GM18951 (cell line): ENCODE measurements at regions not wholly inside any gene's neighbourhood (a gene's known extent, or its start where the extent isn't known, plus 50 kb on each side); places are given as distances from the start of the nearest gene placed in this dataset.
"Not testable (repeated sequence)": the region's sequence is repeated elsewhere in the genome, so short reads cannot be mapped to it uniquely, and the experiment has no call there.

Experiments
- POLR2A ChIP-seq: IDR thresholded peaks from 4 replicates; pipeline ENCODE4 v1.6.1; 2011; ENCODE audit warnings: mild to moderate bottlenecking; ENCODE audit not compliant: insufficient read length, insufficient read depth; ENCODE audit errors: extremely low read depth
- in situ Hi-C: fragments of 300-500 bp; cut with MboI; formaldehyde crosslinking; loops from one replicate; pipeline ENCODE4 v1.12.0; 2022; ENCODE audit warnings: low sequenced_read_pairs, mixed read lengths, inconsistent platforms; ENCODE audit not compliant: unreplicated experiment

DNA sequence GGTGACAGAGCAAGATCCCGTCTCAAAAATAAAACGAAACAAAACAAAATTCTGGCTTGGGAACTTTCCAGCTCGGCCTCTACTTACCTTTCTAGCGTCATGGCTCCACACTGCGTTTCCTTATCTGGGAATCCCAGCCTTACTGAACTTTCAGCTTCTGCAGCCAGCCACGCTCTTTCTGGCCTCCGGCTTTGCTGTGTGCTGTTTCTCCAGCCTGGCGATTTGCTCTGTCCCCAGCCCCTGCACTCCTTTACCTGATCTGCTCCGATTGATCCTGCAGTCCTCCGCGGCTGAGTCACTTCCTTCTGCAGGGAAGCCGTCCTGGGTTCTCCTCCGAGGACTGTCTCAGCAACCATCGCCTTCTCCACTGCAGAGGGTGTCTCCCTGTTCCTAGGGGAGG is 71.0 kb upstream of the FAM171A1 start:
- in situ Hi-C loops: loop anchor here (25.0 kb wide), 1 partner anchor 295 kb away; no protein-coding TSS in a partner anchor
- no peak for TF ChIP-seq POLR2A

DNA sequence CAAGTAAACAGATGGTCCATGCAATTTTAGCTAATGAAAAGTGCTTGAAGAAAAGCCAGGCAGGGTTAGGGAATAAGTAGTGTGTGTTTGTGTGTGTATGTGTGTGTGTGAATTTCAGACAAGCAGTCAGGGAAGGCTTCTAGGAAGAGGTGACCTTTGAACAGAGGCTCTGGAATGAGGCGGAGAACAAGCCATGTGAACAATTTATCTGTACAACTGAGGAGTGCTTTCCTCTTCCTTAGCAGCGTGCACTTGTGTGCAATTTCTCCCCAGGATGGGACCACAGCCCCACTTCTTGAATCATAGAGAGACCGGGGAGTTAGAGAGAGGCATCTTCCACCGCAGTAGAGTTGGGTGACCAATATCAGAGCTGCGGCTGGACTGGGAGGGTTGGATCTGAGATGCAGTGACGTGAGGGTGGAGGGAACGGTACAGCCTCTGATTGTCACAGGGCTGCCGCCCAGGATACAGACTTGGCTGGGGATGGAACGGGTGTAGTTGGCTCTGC is 69.2 kb upstream of the FAM171A1 start:
- TF ChIP-seq POLR2A: no peak
- in situ Hi-C loops: loop anchor here (25.0 kb wide), 1 partner anchor 297 kb away; no protein-coding TSS in a partner anchor

DNA sequence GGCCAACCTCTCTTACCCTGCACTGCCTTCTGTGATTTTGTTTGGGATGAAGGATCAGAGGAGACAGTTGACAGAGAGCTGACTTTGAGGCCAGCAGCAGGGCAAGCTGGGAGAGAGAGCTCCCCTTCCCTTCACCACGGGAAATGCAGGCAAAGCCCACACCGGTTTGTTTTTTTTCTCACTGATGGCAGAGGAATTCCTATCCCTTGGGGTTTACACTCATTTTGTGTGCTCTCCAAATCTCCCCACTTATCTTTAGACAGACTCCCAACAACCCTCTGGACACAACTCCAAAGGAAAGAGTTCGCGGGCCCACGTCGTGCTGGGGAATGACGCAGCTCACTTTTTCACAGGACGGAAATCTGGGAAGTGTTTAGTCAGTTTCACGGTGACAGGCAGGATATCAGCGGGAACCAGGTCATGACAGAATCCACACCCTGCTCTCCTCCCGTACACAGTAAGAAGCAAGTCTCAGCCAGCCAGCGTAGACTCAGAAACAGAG is 68.3 kb upstream of the FAM171A1 start:
- TF ChIP-seq POLR2A: no peak
- in situ Hi-C loops: loop anchor here (25.0 kb wide), 1 partner anchor 298 kb away; no protein-coding TSS in a partner anchor

DNA sequence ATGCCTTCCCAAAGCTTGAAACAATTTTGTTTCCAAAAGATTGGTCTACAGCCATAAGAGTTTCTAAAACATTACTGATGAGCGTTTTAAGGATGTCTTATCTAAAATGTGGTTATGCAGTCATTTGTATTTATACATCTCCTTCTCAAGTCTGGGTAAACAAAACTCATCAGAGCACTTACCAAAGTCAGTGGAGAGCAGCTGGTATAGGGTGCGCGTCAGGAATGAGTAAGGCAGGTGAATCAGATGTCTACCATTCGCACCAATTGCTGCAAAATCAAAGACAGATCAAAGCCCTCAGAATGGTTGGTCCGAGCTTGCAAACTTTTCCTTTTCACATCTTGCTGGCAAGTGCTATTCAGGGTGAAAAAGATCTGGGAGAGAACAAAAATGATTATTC is 65.6 kb upstream of the FAM171A1 start:
- no peak for TF ChIP-seq POLR2A
- in situ Hi-C loops: loop anchor here (25.0 kb wide), 1 partner anchor 301 kb away; no protein-coding TSS in a partner anchor

DNA sequence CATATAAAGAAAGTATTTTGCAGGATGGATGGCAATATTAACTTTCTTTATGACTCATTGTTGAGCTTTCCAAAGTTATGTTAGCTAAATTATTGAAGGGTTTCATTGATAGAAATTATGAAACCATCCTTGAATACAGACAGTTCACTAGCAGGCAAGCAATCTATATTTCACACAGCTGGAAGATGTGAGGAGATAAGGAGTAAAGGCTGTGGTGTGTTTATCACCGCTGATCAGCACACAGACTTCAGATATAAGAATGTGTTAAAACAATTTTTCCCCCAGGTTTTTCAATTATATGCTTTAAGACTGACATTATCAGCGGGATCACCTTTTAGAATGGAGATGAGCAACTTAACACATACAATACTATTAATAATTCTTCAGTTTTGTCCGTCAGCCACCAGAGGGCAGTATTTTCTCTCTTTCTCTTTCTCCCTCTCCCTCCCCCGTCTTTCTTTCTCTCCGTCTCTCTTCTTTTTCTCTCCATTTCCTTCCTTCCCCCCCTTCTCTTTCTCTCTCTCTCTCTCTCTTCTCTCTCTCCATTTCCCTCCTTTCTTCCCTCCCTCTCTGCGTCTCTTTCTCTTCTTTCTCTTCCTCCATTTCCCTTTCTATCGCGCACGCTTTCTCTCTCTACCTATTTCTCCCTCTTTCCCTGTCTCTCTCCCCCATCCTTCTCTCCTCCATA is 62.9 kb upstream of the FAM171A1 start:
- in situ Hi-C loops: loop anchor here (25.0 kb wide), 1 partner anchor 303 kb away; no protein-coding TSS in a partner anchor
- TF ChIP-seq POLR2A: no peak

DNA sequence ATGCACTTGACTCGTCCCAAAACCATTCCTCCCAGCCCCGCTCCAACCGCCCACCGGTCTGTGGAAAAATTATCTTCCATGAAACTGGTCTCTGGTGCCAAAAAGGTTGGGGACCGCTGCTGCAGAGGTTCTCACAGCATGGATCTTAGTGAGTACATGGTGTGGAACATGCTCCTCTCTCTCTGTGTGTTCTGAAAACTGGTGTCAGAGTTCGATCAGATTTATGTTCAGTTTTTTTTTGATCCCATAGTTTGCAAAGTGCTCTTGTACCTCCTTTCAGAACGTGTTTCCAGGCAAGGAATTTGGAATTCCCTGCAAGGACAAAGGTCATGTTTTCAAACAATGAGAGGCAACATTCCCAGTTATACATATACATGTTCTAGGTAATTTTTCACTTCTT is 61.2 kb upstream of the FAM171A1 start:
- no peak for TF ChIP-seq POLR2A
- in situ Hi-C loops: loop anchor here (25.0 kb wide), 1 partner anchor 305 kb away; no protein-coding TSS in a partner anchor

DNA sequence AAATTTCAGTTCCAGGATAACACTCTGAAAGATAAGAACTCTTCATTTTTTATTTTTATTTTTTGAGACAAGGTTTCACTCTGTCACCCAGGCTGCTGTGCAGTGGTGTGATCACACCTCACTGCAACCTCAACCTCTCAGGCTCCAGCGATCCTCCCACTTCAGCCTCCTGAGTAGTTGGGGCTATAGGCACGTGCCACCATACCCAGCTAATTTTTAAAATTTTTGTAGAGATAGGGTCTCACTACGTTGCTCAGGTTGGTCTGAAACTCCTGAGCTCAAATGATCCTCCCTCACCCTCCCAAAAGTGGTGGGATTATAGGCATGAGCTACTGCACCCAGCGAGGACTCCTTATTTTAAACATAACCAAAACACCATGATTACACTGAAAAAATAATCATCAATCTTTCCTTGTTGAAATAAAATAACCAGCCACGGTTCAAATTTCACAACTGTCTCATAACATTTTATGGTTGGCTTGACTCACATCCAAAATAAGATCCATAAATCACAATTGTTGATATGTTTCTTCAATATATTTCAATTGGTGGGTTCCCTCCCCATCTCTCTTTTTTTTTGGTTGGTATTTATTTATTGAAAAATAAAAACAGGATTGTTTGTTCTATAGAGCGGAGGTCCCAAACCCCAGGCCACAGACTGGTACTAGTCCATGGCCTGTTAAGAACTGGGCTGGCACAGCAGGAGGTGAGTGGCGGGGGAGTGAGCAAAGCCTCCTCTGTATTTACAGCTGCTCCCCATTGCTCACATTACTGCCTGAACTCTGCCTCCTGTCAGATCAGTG is 60.1 kb upstream of the FAM171A1 start:
- no peak for TF ChIP-seq POLR2A
- in situ Hi-C loops: loop anchor here (25.0 kb wide), 1 partner anchor 306 kb away; no protein-coding TSS in a partner anchor

DNA sequence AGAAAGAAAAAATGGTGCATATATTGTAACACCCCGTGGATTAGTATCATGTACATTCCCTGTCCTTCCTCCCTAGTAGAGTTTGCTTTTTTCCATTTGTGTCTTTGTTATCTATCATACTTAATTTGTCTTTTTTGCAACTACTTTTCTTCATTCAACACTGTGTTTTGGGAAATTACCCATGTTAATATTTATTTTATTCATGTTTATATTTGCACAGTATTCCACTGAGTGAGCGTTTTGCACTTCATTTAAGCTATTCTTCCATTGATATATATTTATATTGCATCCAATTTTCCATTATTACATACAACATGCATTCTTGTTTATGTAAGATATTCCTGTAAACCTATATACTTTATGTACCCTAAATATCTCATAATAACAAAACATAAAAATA is 57.6 kb upstream of the FAM171A1 start:
- in situ Hi-C loops: loop anchor here (25.0 kb wide), 1 partner anchor 309 kb away; no protein-coding TSS in a partner anchor
- TF ChIP-seq POLR2A: no peak

DNA sequence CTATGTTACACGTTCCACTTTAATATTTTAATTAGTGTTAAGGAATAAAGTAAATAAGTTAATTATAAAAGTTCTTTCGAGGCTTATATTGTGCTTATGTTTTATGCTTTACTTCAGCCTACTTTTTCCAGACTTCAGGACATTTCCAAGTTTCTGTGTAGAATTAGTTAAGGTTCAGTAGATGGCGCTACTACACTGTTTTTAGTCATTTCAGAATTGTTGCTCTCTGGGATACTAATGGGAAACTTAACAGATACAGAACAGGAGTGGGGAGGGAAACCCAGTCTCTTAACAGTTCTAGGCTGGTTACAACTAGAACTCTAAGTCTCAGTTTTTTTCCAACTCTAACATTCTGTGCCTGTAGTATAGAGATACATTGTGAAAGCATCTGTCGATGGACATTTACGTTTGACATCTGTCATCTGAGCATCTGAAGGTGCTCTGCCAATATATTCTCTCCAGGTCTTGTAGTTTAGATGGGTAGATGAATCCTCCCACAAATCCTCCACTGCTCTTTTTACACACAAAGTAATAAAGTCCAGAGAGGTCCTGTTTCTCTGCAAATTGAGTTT is 56.8 kb upstream of the FAM171A1 start:
- in situ Hi-C loops: loop anchor here (25.0 kb wide), 1 partner anchor 309 kb away; no protein-coding TSS in a partner anchor
- TF ChIP-seq POLR2A: no peak

DNA sequence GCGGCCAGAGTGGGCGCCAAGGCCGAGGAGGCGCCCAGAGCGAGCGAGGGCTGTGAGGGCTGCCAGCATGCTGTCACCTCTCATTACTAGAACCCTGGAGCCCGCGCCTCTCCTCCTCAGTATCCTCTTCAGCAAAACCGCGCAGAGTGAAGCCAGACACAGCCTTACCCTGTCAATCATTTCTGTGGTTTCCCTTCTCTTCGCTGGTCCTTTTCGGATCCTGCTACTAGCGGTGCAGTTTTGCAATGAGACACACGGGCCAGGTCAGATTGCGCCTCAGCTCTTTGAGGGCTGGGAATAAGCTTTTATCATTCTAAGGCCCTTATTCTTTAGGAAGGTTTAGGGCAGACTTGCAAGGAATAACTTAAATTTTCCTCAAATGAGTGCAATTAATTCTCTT is 55.5 kb upstream of the FAM171A1 start:
- in situ Hi-C loops: loop anchor here (25.0 kb wide), 1 partner anchor 311 kb away; no protein-coding TSS in a partner anchor

DNA sequence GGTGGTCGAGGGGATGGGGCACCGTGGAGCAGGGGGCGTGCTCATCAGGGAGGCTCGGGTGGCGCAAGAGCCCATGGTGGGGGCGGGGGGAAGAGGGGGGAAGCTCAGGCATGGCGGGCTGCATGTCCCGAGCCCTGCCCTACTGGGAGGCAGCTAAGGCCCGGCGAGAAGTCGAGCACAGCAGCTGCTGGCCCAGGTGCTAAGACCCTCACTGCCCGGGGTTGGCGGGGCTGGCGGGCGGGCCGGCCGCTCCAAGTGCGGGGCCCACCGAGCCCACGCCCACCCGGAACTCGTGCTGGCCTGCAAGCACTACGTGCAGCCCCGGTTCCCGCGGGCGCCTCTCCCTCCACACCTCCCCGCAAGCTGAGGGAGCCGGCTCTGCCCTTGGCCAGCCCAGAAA is 55.0 kb upstream of the FAM171A1 start:
- in situ Hi-C loops: loop anchor here (25.0 kb wide), 1 partner anchor 311 kb away; no protein-coding TSS in a partner anchor
- TF ChIP-seq POLR2A: no peak

More for the DNA sequence above, 55.5 kb upstream of the FAM171A1 start:
- no peak for TF ChIP-seq POLR2A

DNA sequence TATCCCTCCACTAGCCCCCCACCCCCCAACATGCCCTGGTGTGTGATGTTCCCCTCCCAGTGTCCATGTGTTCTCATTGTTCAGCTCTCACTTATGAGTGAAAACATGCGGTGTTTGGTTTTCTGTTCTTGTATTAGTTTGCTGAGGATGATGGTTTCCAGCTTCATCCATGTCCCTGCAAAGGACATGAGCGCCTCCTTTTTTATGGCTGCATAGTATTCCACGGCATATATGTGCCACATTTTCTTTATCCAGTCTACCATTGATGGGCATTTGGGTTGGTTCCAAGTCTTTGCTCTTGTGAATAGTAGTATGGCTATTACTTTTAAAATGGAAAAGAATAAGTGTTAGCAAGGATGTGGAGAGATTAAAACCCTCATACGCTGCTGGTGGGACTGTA is 50.8 kb upstream of the FAM171A1 start:
- in situ Hi-C loops: not testable (repeated sequence)
